ENCODE measurements at regions not wholly inside any gene's neighbourhood (a gene's known extent, or its start where the extent isn't known, plus 50 kb on each side); places are given as distances from the start of the nearest gene placed in this dataset.

DNA sequence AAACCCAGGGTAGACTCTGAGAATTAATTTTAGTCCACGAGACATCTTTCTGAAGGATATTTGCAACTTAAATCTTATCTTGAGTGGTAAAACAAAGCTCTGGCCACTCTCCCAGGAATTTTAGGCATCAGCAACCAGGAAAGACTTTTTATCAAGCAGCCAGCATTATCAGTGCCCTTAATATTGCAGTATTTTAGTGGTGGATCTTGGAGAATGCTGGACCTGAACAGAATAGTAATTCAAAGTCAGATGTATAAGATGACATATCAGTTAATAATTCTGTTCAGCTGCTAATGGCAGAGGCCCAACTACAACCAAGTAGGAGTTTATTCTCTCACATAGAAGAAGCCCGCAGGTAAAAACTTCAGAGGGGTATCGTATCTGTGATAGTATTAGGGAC lies 59.0 kb upstream of the CRY1 start:
- no peaks in the 10 kb centered on the region for H3K36me3 ChIP-seq (replicated peaks; ENCODE audit: insufficient read depth, low read depth)
- no peaks in the 10 kb centered on the region for H3K79me2 ChIP-seq
- no peaks in the 10 kb centered on the region for H3K4me1 ChIP-seq (ENCODE audit: insufficient read depth)
- H2AFZ ChIP-seq, result no peak overlapping the region
- no peak overlapping the region for H3K4me3 ChIP-seq
- no peak overlapping the region for H3K4me2 ChIP-seq
- WGBS (ENCODE audit: low lambda C conversion rate, missing lambda C conversion rate), result 94% methylated on average over 3 of the region's 3 CpGs
- TF ChIP-seq, protein P1, sequence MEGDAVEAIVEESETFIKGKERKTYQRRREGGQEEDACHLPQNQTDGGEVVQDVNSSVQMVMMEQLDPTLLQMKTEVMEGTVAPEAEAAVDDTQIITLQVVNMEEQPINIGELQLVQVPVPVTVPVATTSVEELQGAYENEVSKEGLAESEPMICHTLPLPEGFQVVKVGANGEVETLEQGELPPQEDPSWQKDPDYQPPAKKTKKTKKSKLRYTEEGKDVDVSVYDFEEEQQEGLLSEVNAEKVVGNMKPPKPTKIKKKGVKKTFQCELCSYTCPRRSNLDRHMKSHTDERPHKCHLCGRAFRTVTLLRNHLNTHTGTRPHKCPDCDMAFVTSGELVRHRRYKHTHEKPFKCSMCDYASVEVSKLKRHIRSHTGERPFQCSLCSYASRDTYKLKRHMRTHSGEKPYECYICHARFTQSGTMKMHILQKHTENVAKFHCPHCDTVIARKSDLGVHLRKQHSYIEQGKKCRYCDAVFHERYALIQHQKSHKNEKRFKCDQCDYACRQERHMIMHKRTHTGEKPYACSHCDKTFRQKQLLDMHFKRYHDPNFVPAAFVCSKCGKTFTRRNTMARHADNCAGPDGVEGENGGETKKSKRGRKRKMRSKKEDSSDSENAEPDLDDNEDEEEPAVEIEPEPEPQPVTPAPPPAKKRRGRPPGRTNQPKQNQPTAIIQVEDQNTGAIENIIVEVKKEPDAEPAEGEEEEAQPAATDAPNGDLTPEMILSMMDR (IDR thresholded peaks at IDR 0.05; ENCODE audit: poor library complexity), result no peak
- TF ChIP-seq EZH2phosphoT487 (IDR thresholded peaks at IDR 0.05; ENCODE audit: low read depth, severe bottlenecking, unreplicated experiment) (no peak), EZH2 (IDR thresholded peaks at IDR 0.05; ENCODE audit: borderline replicate concordance) (no peak)
- no peak for DNase-seq (ENCODE audit: low spot score)
- H4K20me1 ChIP-seq (ENCODE audit: insufficient read depth, poor library complexity, severe bottlenecking), result no peaks in the 10 kb centered on the region
- no peaks in the 10 kb centered on the region for H3K27me3 ChIP-seq
- no peak overlapping the region for H3K27ac ChIP-seq
- H3K9me2 ChIP-seq (replicated peaks; ENCODE audit: insufficient read depth), result no peaks in the 10 kb centered on the region
- no peaks in the 10 kb centered on the region for H3K9me3 ChIP-seq (ENCODE audit: low read depth)

DNA sequence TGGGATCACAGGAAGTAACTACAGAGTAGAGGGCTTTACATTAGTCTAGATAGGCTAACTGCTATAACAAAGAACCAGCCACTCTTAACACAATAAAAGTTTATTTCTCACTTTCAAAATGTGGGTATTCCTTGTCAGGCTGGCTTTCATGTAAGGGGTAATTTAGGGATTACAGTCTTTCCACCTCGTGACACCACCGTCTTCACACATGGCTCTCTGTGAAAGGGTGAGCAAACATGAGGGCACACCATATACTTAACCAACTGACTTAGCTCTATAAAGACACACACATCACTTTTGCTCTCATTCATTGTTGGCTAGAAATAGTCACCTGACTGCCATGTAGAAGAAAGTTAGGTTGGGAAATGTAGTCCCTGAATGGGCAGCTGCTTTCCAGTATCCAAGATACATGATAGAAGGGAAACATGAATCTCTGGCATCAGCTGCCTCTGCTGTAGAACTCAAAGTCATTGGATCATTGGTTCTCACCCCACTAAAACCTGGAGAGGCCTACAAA lies 66.1 kb upstream of the CRY1 start:
- Histone ChIP-seq H3K4me1 (ENCODE audit: insufficient read depth) (no peaks in the 10 kb centered on the region), H3K27me3 (peaks cover 20% of the 10 kb centered on the region), H3K9me2 (replicated peaks; ENCODE audit: insufficient read depth) (no peaks in the 10 kb centered on the region), H4K20me1 (ENCODE audit: insufficient read depth, poor library complexity, severe bottlenecking) (no peaks in the 10 kb centered on the region), H3K4me2 (no peak overlapping the region), H3K27ac (no peak overlapping the region), H3K79me2 (no peaks in the 10 kb centered on the region), H3K9me3 (ENCODE audit: low read depth) (no peaks in the 10 kb centered on the region), H3K4me3 (no peak overlapping the region), H2AFZ (no peak overlapping the region), H3K36me3 (replicated peaks; ENCODE audit: insufficient read depth, low read depth) (no peaks in the 10 kb centered on the region)
- DNase-seq (ENCODE audit: low spot score), result no peak
- WGBS (ENCODE audit: low lambda C conversion rate, missing lambda C conversion rate), result 79% methylated on average over 2 of the region's 2 CpGs
- TF ChIP-seq, protein P1 (IDR thresholded peaks at IDR 0.05; ENCODE audit: poor library complexity), result no peak
- TF ChIP-seq EZH2phosphoT487 (IDR thresholded peaks at IDR 0.05; ENCODE audit: low read depth, severe bottlenecking, unreplicated experiment), result no peak
- TF ChIP-seq EZH2 (IDR thresholded peaks at IDR 0.05; ENCODE audit: borderline replicate concordance), result no peak

DNA sequence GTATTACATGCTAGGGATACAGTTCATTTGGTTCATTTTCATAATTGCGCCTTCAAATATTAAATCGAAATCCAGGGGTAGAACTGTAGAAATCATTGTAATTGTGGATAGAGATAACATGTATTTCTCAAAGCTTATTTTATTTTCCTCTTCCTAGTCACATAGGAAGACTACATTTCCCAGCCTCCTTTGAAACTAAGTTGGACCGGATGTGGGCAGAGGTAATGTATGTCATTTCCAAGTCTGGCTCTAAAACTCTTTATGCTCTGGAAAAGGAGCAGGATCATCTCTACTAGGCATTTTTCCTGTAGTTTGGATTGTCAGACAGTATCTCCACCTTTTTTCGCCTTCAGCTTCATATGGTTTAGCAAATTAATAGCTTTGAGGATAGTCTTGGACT lies 70.1 kb upstream of the CRY1 start:
- no peaks in the 10 kb centered on the region for H3K79me2 ChIP-seq
- WGBS (ENCODE audit: low lambda C conversion rate, missing lambda C conversion rate), result 86% methylated on average over 4 of the region's 4 CpGs
- DNase-seq (ENCODE audit: low spot score), result no peak
- peaks cover 4% of the 10 kb centered on the region for H3K4me1 ChIP-seq (ENCODE audit: insufficient read depth)
- no peak overlapping the region for H3K27ac ChIP-seq
- H4K20me1 ChIP-seq (ENCODE audit: insufficient read depth, poor library complexity, severe bottlenecking), result no peaks in the 10 kb centered on the region
- no peak overlapping the region for H2AFZ ChIP-seq
- H3K27me3 ChIP-seq, result peaks cover 16% of the 10 kb centered on the region
- TF ChIP-seq EZH2 (IDR thresholded peaks at IDR 0.05; ENCODE audit: borderline replicate concordance) (no peak), EZH2phosphoT487 (IDR thresholded peaks at IDR 0.05; ENCODE audit: low read depth, severe bottlenecking, unreplicated experiment) (no peak)
- TF ChIP-seq, protein P1 (IDR thresholded peaks at IDR 0.05; ENCODE audit: poor library complexity), result no peak
- no peaks in the 10 kb centered on the region for H3K9me2 ChIP-seq (replicated peaks; ENCODE audit: insufficient read depth)
- H3K4me2 ChIP-seq, result no peak overlapping the region
- no peaks in the 10 kb centered on the region for H3K9me3 ChIP-seq (ENCODE audit: low read depth)
- no peak overlapping the region for H3K4me3 ChIP-seq
- H3K36me3 ChIP-seq (replicated peaks; ENCODE audit: insufficient read depth, low read depth), result no peaks in the 10 kb centered on the region

DNA sequence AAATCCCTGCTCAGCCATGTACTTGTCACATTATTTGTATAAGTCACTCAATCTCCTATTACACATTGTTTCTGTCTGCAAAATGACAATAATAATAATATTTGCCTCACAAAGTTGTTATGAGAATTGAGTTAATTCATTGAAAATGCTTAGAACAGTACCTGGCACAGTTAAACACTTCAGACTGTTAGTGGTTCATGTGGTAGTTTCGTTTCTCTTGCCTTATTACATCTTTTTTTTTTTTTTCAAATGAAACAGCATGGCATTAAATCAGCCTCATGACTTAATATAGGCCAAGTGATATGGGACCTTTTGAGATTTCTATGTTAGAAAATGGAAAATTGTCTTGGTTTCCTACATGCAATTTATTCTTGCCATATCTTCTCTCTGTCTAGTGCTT lies 71.0 kb upstream of the CRY1 start:
- no peaks in the 10 kb centered on the region for H3K36me3 ChIP-seq (replicated peaks; ENCODE audit: insufficient read depth, low read depth)
- H3K9me3 ChIP-seq (ENCODE audit: low read depth), result no peaks in the 10 kb centered on the region
- TF ChIP-seq EZH2 (IDR thresholded peaks at IDR 0.05; ENCODE audit: borderline replicate concordance) (no peak), EZH2phosphoT487 (IDR thresholded peaks at IDR 0.05; ENCODE audit: low read depth, severe bottlenecking, unreplicated experiment) (no peak)
- TF ChIP-seq, protein P1 (IDR thresholded peaks at IDR 0.05; ENCODE audit: poor library complexity), result no peak
- no peaks in the 10 kb centered on the region for H3K79me2 ChIP-seq
- H3K4me1 ChIP-seq (ENCODE audit: insufficient read depth), result peaks cover 4% of the 10 kb centered on the region
- H3K4me2 ChIP-seq, result no peak overlapping the region
- H2AFZ ChIP-seq, result no peak overlapping the region
- no peaks in the 10 kb centered on the region for H4K20me1 ChIP-seq (ENCODE audit: insufficient read depth, poor library complexity, severe bottlenecking)
- WGBS (ENCODE audit: low lambda C conversion rate, missing lambda C conversion rate), result 81% methylated on average over 1 of the region's 1 CpG
- no peak overlapping the region for H3K27ac ChIP-seq
- no peak overlapping the region for H3K4me3 ChIP-seq
- no peak for DNase-seq (ENCODE audit: low spot score)
- H3K9me2 ChIP-seq (replicated peaks; ENCODE audit: insufficient read depth), result no peaks in the 10 kb centered on the region
- H3K27me3 ChIP-seq, result peaks cover 12% of the 10 kb centered on the region
